ENCODE measurements at regions not wholly inside any gene's neighbourhood (a gene's known extent, or its start where the extent isn't known, plus 50 kb on each side); places are given as distances from the start of the nearest gene placed in this dataset.

GRCh38 chr18:25464227-25464626 lies 112.3 kb upstream of the ZNF521 start:
- Mint-ChIP-seq H3K9me3 (no peaks in the 10 kb centered on the region), H3K4me3 (no peak overlapping the region), H3K27ac (no peak overlapping the region), H3K36me3 (ENCODE audit: low read depth) (no peaks in the 10 kb centered on the region), H3K4me1 (ENCODE audit: low read depth) (no peaks in the 10 kb centered on the region), H3K27me3 (ENCODE audit: insufficient read depth) (no peaks in the 10 kb centered on the region)
- intact Hi-C loops (cut with micrococcal nuclease), result no loop called here
- no peak for DNase-seq (ENCODE audit: low spot score)

- Mint-ChIP-seq H3K27me3 (ENCODE audit: insufficient read depth) (no peaks in the 10 kb centered on the region), H3K27ac (no peak overlapping the region), H3K4me1 (ENCODE audit: low read depth) (no peaks in the 10 kb centered on the region), H3K36me3 (ENCODE audit: low read depth) (no peaks in the 10 kb centered on the region), H3K4me3 (no peak overlapping the region), H3K9me3 (no peaks in the 10 kb centered on the region)
- intact Hi-C loops (cut with micrococcal nuclease), result no loop called here
- DNase-seq (ENCODE audit: low spot score), result no peak
These were observed 111.8 kb upstream of the ZNF521 start for GRCh38 chr18:25463726-25464125.

- no peak for DNase-seq (ENCODE audit: low spot score)
- no peaks in the 10 kb centered on the region for H3K4me1 Mint-ChIP-seq (ENCODE audit: low read depth)
These were observed 107.8 kb upstream of the ZNF521 start for GRCh38 chr18:25459814-25460213.

GRCh38 chr18:25457601-25458000 lies 105.6 kb upstream of the ZNF521 start:
- Mint-ChIP-seq H3K4me1 (ENCODE audit: low read depth) (no peaks in the 10 kb centered on the region), H3K4me3 (no peak overlapping the region), H3K27me3 (ENCODE audit: insufficient read depth) (no peaks in the 10 kb centered on the region), H3K9me3 (no peaks in the 10 kb centered on the region), H3K27ac (no peak overlapping the region), H3K36me3 (ENCODE audit: low read depth) (no peaks in the 10 kb centered on the region)
- intact Hi-C loops (cut with micrococcal nuclease), result no loop called here
- no peak for DNase-seq (ENCODE audit: low spot score)

More at GRCh38 chr18:25459814-25460213, 107.8 kb upstream of the ZNF521 start:
- no peaks in the 10 kb centered on the region for H3K36me3 Mint-ChIP-seq (ENCODE audit: low read depth)
- intact Hi-C loops (cut with micrococcal nuclease), result no loop called here
- no peak overlapping the region for H3K4me3 Mint-ChIP-seq
- H3K9me3 Mint-ChIP-seq, result no peaks in the 10 kb centered on the region
- no peaks in the 10 kb centered on the region for H3K27me3 Mint-ChIP-seq (ENCODE audit: insufficient read depth)
- H3K27ac Mint-ChIP-seq, result no peak overlapping the region

- intact Hi-C loops (cut with micrococcal nuclease), result no loop called here
- Mint-ChIP-seq H3K27me3 (ENCODE audit: insufficient read depth) (no peaks in the 10 kb centered on the region), H3K9me3 (no peaks in the 10 kb centered on the region), H3K4me3 (no peak overlapping the region), H3K4me1 (ENCODE audit: low read depth) (no peaks in the 10 kb centered on the region), H3K27ac (no peak overlapping the region), H3K36me3 (ENCODE audit: low read depth) (no peaks in the 10 kb centered on the region)
- no peak for DNase-seq (ENCODE audit: low spot score)
These were observed 105.2 kb upstream of the ZNF521 start for GRCh38 chr18:25457126-25457525.

GRCh38 chr18:25456334-25457010 lies 104.5 kb upstream of the ZNF521 start:
- no peaks in the 10 kb centered on the region for H3K27me3 Mint-ChIP-seq (ENCODE audit: insufficient read depth)
- no peak overlapping the region for H3K4me3 Mint-ChIP-seq
- H3K27ac Mint-ChIP-seq, result no peak overlapping the region
- H3K9me3 Mint-ChIP-seq, result no peaks in the 10 kb centered on the region
- intact Hi-C loops (cut with micrococcal nuclease), result no loop called here
- H3K4me1 Mint-ChIP-seq (ENCODE audit: low read depth), result no peaks in the 10 kb centered on the region
- no peak for DNase-seq (ENCODE audit: low spot score)
- no peaks in the 10 kb centered on the region for H3K36me3 Mint-ChIP-seq (ENCODE audit: low read depth)

- intact Hi-C loops (cut with micrococcal nuclease), result no loop called here
- Mint-ChIP-seq H3K36me3 (ENCODE audit: low read depth) (no peaks in the 10 kb centered on the region), H3K4me1 (ENCODE audit: low read depth) (no peaks in the 10 kb centered on the region), H3K9me3 (no peaks in the 10 kb centered on the region), H3K27me3 (ENCODE audit: insufficient read depth) (no peaks in the 10 kb centered on the region), H3K27ac (no peak overlapping the region), H3K4me3 (no peak overlapping the region)
- no peak for DNase-seq (ENCODE audit: low spot score)
These were observed 103.7 kb upstream of the ZNF521 start for GRCh38 chr18:25455646-25456045.

GRCh38 chr18:25455159-25455558 lies 103.2 kb upstream of the ZNF521 start:
- Mint-ChIP-seq H3K27ac (no peak overlapping the region), H3K4me3 (no peak overlapping the region), H3K36me3 (ENCODE audit: low read depth) (no peaks in the 10 kb centered on the region), H3K4me1 (ENCODE audit: low read depth) (no peaks in the 10 kb centered on the region), H3K9me3 (no peaks in the 10 kb centered on the region), H3K27me3 (ENCODE audit: insufficient read depth) (no peaks in the 10 kb centered on the region)
- DNase-seq (ENCODE audit: low spot score), result no peak
- intact Hi-C loops (cut with micrococcal nuclease), result no loop called here

GRCh38 chr18:25454730-25455129 lies 102.8 kb upstream of the ZNF521 start:
- no peaks in the 10 kb centered on the region for H3K36me3 Mint-ChIP-seq (ENCODE audit: low read depth)

GRCh38 chr18:25454270-25454659 lies 102.3 kb upstream of the ZNF521 start:
- H3K27me3 Mint-ChIP-seq (ENCODE audit: insufficient read depth), result no peaks in the 10 kb centered on the region
- intact Hi-C loops (cut with micrococcal nuclease), result no loop called here
- no peaks in the 10 kb centered on the region for H3K36me3 Mint-ChIP-seq (ENCODE audit: low read depth)
- no peak for DNase-seq (ENCODE audit: low spot score)
- H3K4me1 Mint-ChIP-seq (ENCODE audit: low read depth), result no peaks in the 10 kb centered on the region
- no peak overlapping the region for H3K4me3 Mint-ChIP-seq
- no peaks in the 10 kb centered on the region for H3K9me3 Mint-ChIP-seq
- H3K27ac Mint-ChIP-seq, result no peak overlapping the region

More at GRCh38 chr18:25454730-25455129, 102.8 kb upstream of the ZNF521 start:
- Mint-ChIP-seq H3K27ac (no peak overlapping the region), H3K4me3 (no peak overlapping the region), H3K4me1 (ENCODE audit: low read depth) (no peaks in the 10 kb centered on the region), H3K9me3 (no peaks in the 10 kb centered on the region), H3K27me3 (ENCODE audit: insufficient read depth) (no peaks in the 10 kb centered on the region)
- no peak for DNase-seq (ENCODE audit: low spot score)
- intact Hi-C loops (cut with micrococcal nuclease), result no loop called here

- H3K9me3 Mint-ChIP-seq, result no peaks in the 10 kb centered on the region
- no peak overlapping the region for H3K27ac Mint-ChIP-seq
- H3K4me1 Mint-ChIP-seq (ENCODE audit: low read depth), result no peaks in the 10 kb centered on the region
- intact Hi-C loops (cut with micrococcal nuclease), result no loop called here
- H3K27me3 Mint-ChIP-seq (ENCODE audit: insufficient read depth), result no peaks in the 10 kb centered on the region
- H3K4me3 Mint-ChIP-seq, result no peak overlapping the region
- no peak for DNase-seq (ENCODE audit: low spot score)
- H3K36me3 Mint-ChIP-seq (ENCODE audit: low read depth), result no peaks in the 10 kb centered on the region
These were observed 101.7 kb upstream of the ZNF521 start for GRCh38 chr18:25453556-25454269.

GRCh38 chr18:25451077-25451658 lies 99.2 kb upstream of the ZNF521 start:
- Mint-ChIP-seq H3K4me1 (ENCODE audit: low read depth) (no peaks in the 10 kb centered on the region), H3K27me3 (ENCODE audit: insufficient read depth) (no peaks in the 10 kb centered on the region), H3K9me3 (no peaks in the 10 kb centered on the region), H3K27ac (no peak overlapping the region), H3K36me3 (ENCODE audit: low read depth) (no peaks in the 10 kb centered on the region), H3K4me3 (no peak overlapping the region)
- intact Hi-C loops (cut with micrococcal nuclease), result no loop called here
- DNase-seq (ENCODE audit: low spot score), result no peak

- Mint-ChIP-seq H3K27ac (no peak overlapping the region), H3K27me3 (ENCODE audit: insufficient read depth) (no peaks in the 10 kb centered on the region), H3K9me3 (no peaks in the 10 kb centered on the region), H3K4me3 (no peak overlapping the region), H3K36me3 (ENCODE audit: low read depth) (no peaks in the 10 kb centered on the region), H3K4me1 (ENCODE audit: low read depth) (no peaks in the 10 kb centered on the region)
- DNase-seq (ENCODE audit: low spot score), result no peak
- intact Hi-C loops (cut with micrococcal nuclease), result no loop called here
These were observed 97.1 kb upstream of the ZNF521 start for GRCh38 chr18:25449046-25449445.

All from activated T-helper 1 cell treated with anti-CD3 and anti-CD28 coated beads, Interleukin-12 subunit alpha, Interleukin-12 subunit beta, Interleukin-2, Interleukin-4 antibody, amounts not matched to agents 30 ng/mL and 10 ng/mL and 1 ng/mL, durations not matched to agents 14 hours and 24 hours and 36 hours (primary cell).